RKO (cell line): ENCODE measurements at regions not wholly inside any gene's neighbourhood (a gene's known extent, or its start where the extent isn't known, plus 50 kb on each side); places are given as distances from the start of the nearest gene placed in this dataset.

Experiments
- DNase-seq: peaks from one replicate; pipeline ENCODE4 v3.0.0-alpha.2; 2016; ENCODE audit warnings: low spot score

- peak; percentile 50 for DNase-seq
Measured at GRCh38 chr1:65681096-65681495, 111.6 kb upstream of the PDE4B start.

DNA sequence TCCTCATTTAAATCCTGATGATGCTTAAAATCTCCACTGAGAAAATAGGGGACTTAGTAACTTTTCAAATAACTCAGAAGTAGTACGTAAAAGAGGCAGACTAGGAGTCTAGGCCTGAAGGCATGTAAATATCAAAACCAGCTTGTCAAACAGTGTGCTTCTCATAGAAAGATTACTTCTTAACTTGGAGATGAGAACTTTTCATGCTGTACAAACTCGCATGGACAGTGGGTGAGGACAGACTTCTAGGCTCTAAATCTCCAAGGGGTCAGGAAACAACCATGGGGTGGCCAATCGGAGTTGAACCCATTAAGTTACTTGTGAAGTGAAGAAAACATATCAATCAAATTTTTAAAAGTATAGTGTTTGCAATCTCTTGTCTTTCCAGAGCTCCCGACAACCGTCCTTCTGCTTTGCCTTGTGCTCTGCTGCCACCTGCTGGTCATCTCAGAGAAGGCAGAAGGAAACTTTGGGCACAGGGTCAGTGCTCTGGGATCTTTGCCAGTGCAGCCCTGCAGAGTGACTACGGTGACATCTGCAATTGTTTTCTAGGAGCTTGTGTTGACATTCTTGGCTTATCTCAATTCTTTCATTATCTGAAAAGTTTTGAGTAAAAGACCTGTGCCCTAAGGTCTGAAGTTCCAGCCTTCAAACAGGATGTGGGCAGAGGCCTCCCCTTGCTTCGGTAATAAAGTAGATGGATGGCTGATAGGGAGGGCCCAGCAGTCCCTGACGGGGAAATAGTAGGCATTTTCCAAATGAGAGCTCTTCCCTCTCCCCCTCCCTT, 105.1 kb upstream of the PDE4B start:
- peak; percentile 63 for DNase-seq

- DNase-seq, result no peak
Measured at GRCh38 chr1:65688215-65688566, 104.5 kb upstream of the PDE4B start.

GRCh38 chr1:65688848-65689247, 103.8 kb upstream of the PDE4B start:
- DNase-seq, result no peak

GRCh38 chr1:65691152-65691900, 101.4 kb upstream of the PDE4B start:
- no peak for DNase-seq

GRCh38 chr1:65691972-65692371, 100.7 kb upstream of the PDE4B start:
- DNase-seq, result no peak

GRCh38 chr1:65694126-65694525, 98.6 kb upstream of the PDE4B start:
- no peak for DNase-seq

DNA sequence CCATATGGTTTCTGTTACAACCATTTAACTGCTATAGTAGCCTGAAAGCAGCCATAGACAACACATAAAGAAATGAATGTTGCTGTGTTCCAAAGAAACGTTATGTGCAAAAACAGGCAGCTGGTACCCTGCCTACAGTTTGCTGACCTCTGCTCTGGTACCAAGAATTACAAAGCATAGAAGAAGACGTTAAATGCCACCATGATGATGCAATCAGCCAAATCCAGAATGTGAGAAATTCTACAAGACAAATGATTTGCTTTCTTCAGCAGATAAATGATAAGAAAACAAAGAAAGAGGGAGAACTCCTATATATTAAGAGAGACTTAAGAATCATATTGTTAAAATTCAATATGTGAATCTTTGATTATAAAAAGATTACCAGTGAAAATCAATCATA, 97.8 kb upstream of the PDE4B start:
- no peak for DNase-seq

DNA sequence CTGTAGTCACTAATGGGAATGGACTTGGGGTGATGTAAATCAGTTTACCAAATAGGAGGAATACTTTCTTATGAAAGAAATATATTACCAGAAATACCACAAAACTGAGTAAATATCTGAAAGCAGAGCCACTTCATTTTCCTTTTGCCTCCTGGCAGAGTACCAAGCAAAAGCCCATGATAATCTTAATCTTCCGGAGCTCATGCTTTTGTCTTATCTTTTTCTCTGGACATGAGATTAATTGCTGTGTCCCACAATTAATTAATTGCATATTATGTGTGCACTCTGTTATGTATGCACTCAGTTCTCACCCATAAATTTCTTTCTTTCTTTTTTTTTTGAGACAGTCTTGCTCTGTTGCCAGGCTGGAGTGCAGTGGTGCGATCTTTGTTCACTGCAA, 94.1 kb upstream of the PDE4B start:
- no peak for DNase-seq

- DNase-seq, result no peak
Measured at GRCh38 chr1:65703853-65704252, 88.8 kb upstream of the PDE4B start.

- DNase-seq, result no peak
Measured at GRCh38 chr1:65704318-65704717, 88.4 kb upstream of the PDE4B start.

- no peak for DNase-seq
Measured at GRCh38 chr1:65717815-65718454, 74.8 kb upstream of the PDE4B start.

DNA sequence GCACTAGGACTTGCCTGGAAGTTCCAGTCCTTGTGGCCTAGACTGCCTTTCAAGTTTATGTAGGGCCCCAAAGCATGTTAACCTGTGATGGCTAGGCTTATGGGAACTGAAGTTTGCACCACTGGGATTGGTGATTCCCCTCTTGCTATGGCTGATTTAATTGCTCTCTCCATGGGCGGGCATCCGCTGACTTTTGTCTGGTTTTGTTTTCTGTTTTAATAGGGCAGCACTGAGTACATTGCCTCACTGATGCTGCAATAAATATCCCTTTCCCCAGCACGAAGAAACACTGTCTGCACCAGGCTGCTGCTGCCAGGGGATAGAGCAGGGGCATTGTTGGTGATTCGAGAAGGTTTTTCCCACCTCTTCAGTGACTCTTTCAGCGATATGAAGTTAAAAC, 73.3 kb upstream of the PDE4B start:
- no peak for DNase-seq

DNA sequence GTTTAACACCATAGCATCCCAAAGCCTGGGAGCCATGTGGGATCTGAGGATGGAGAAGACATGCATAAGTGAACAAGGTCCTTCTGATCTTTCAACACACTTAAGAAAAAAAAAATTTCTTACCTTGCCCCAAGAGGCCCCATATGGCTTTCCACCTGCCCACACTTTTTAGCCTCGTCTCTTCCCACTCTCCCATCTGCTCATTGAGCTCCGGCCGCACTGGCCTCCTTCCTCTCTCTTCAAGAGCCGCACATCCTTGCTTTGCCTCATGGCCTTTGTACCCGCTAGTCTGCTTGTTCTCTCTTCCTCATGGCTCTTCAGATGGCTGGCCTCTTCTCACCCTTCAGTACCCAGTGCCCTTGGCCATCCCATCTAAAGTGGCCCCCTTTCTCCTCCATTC, 70.2 kb upstream of the PDE4B start:
- no peak for DNase-seq

DNA sequence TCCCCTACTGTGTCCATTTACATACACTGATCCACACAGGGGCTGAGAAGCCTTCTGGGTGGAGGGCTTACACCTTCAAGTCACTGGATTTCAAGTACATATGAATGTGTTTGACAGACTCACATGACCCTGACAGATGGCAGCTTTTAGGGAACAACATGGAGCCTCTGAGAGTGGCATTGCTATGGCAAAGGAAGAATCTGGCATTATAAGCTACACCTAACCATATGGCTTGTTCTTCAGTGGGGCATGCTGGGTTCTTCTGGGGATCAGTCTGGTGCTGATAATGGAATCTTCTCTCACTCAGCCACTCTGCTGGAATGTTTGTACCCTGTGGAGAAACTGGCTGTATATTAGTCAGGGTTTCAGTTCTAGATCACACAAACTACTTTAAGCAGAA, 68.5 kb upstream of the PDE4B start:
- DNase-seq, result no peak

GRCh38 chr1:65725064-65725463, 67.6 kb upstream of the PDE4B start:
- no peak for DNase-seq

DNA sequence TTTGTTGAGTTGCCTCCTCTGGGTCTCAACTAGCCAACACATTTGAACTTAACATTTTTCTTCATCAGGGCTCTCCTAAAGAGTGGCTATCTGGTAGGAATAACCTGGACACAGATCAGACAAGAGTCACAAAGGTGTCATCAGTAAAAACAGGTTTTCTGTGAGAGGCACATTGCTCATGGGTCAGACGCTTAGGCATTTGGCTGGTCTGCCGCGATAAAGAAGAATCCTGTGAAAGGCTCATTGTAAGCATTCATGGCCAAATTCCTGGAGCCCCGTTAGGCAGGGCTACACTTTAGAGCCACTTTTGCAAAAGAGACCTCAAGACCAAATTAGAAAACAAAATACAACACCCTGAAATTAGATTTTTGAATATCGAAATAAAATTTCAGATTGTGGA, 64.2 kb upstream of the PDE4B start:
- no peak for DNase-seq

- no peak for DNase-seq
Measured at GRCh38 chr1:65729259-65729658, 63.4 kb upstream of the PDE4B start.

DNA sequence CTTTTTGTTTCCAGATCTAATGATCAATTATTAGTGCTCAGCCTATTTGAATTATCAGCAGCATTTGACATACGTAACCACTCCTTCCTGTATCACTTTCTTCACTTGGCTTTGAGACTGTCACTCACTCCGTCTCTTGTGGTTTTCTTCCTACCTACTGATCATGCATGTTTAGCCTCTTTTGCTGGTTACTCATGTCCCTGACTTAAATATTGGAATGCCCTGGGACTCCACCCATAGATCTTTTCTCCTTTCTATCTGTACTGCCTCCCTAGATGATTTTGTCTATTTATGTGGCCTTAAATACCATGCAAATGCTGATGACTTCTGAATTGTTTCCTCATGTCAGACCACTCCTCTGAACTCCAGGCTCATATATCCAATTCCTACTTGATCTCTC, 57.7 kb upstream of the PDE4B start:
- DNase-seq, result no peak

GRCh38 chr1:65741993-65742392, 50.7 kb upstream of the PDE4B start:
- no peak for DNase-seq
